ENCODE measurements at regions not wholly inside any gene's neighbourhood (a gene's known extent, or its start where the extent isn't known, plus 50 kb on each side); places are given as distances from the start of the nearest gene placed in this dataset.

GRCh38 chr7:24463474-24463873 lies 109.8 kb upstream of the PALS2 start:
- Histone ChIP-seq H3K27me3 (replicated peaks; ENCODE audit: control insufficient read depth, insufficient read depth, low read length) (no peaks in the 10 kb centered on the region), H3K36me3 (ENCODE audit: control insufficient read depth, insufficient read depth, low read length) (no peaks in the 10 kb centered on the region), H3K4me3 (replicated peaks; ENCODE audit: low read depth, low read length) (no peak overlapping the region)
- no peak for TF ChIP-seq CTCF (IDR thresholded peaks at IDR 0.05; ENCODE audit: insufficient read depth, low read length, poor library complexity, severe bottlenecking)
- no peak for DNase-seq (ENCODE audit: extremely low read depth, insufficient read length)

GRCh38 chr7:24464861-24465260 lies 108.4 kb upstream of the PALS2 start:
- DNase-seq (ENCODE audit: extremely low read depth, insufficient read length) = no peak
- Histone ChIP-seq H3K4me3 (replicated peaks; ENCODE audit: low read depth, low read length) (no peak overlapping the region), H3K36me3 (ENCODE audit: control insufficient read depth, insufficient read depth, low read length) (no peaks in the 10 kb centered on the region), H3K27me3 (replicated peaks; ENCODE audit: control insufficient read depth, insufficient read depth, low read length) (no peaks in the 10 kb centered on the region)
- no peak for TF ChIP-seq CTCF (IDR thresholded peaks at IDR 0.05; ENCODE audit: insufficient read depth, low read length, poor library complexity, severe bottlenecking)

GRCh38 chr7:24466168-24466768 lies 107.0 kb upstream of the PALS2 start:
- no peaks in the 10 kb centered on the region for H3K27me3 ChIP-seq (replicated peaks; ENCODE audit: control insufficient read depth, insufficient read depth, low read length)
- TF ChIP-seq CTCF (IDR thresholded peaks at IDR 0.05; ENCODE audit: insufficient read depth, low read length, poor library complexity, severe bottlenecking) = no peak
- H3K36me3 ChIP-seq (ENCODE audit: control insufficient read depth, insufficient read depth, low read length) = no peaks in the 10 kb centered on the region
- DNase-seq (ENCODE audit: extremely low read depth, insufficient read length) = no peak
- H3K4me3 ChIP-seq (replicated peaks; ENCODE audit: low read depth, low read length) = no peak overlapping the region

- H3K4me3 ChIP-seq (replicated peaks; ENCODE audit: low read depth, low read length) = no peak overlapping the region
- DNase-seq (ENCODE audit: extremely low read depth, insufficient read length) = no peak
- H3K27me3 ChIP-seq (replicated peaks; ENCODE audit: control insufficient read depth, insufficient read depth, low read length) = no peaks in the 10 kb centered on the region
- H3K36me3 ChIP-seq (ENCODE audit: control insufficient read depth, insufficient read depth, low read length) = no peaks in the 10 kb centered on the region
- no peak for TF ChIP-seq CTCF (IDR thresholded peaks at IDR 0.05; ENCODE audit: insufficient read depth, low read length, poor library complexity, severe bottlenecking)
Observed at GRCh38 chr7:24469118-24469517, 104.1 kb upstream of the PALS2 start.

- DNase-seq (ENCODE audit: extremely low read depth, insufficient read length) = no peak
- Histone ChIP-seq H3K36me3 (ENCODE audit: control insufficient read depth, insufficient read depth, low read length) (no peaks in the 10 kb centered on the region), H3K27me3 (replicated peaks; ENCODE audit: control insufficient read depth, insufficient read depth, low read length) (no peaks in the 10 kb centered on the region), H3K4me3 (replicated peaks; ENCODE audit: low read depth, low read length) (no peak overlapping the region)
- TF ChIP-seq CTCF (IDR thresholded peaks at IDR 0.05; ENCODE audit: insufficient read depth, low read length, poor library complexity, severe bottlenecking) = no peak
Observed at GRCh38 chr7:24472093-24472492, 101.2 kb upstream of the PALS2 start.

All from GM06990 (cell line).